Fibroblast of villous mesenchyme (primary cell): ENCODE measurements at regions not wholly inside any gene's neighbourhood (a gene's known extent, or its start where the extent isn't known, plus 50 kb on each side); places are given as distances from the start of the nearest gene placed in this dataset.
"Not testable (repeated sequence)": the region's sequence is repeated elsewhere in the genome, so short reads cannot be mapped to it uniquely, and the experiment has no call there.

Experiments used
- DNase-seq: peaks from one replicate; pipeline ENCODE4 v3.0.0-alpha.2; 2010; ENCODE audit warnings: low read depth
- H3K4me3 ChIP-seq: 2 replicates; pipeline ENCODE4 v1.5.1; 2011; ENCODE audit warnings: low read depth, mild to moderate bottlenecking, low read length
- TF ChIP-seq, protein P1 (sequence below): IDR thresholded peaks from 2 replicates; pipeline ENCODE4 v1.5.1; 2012; ENCODE audit warnings: low read depth, mild to moderate bottlenecking, low read length; ENCODE audit not compliant: insufficient read depth

GRCh38 chr3:65277798-65278197, 590.0 kb upstream of the ADAMTS9 start:
- DNase-seq: no peak
- TF ChIP-seq, protein P1, sequence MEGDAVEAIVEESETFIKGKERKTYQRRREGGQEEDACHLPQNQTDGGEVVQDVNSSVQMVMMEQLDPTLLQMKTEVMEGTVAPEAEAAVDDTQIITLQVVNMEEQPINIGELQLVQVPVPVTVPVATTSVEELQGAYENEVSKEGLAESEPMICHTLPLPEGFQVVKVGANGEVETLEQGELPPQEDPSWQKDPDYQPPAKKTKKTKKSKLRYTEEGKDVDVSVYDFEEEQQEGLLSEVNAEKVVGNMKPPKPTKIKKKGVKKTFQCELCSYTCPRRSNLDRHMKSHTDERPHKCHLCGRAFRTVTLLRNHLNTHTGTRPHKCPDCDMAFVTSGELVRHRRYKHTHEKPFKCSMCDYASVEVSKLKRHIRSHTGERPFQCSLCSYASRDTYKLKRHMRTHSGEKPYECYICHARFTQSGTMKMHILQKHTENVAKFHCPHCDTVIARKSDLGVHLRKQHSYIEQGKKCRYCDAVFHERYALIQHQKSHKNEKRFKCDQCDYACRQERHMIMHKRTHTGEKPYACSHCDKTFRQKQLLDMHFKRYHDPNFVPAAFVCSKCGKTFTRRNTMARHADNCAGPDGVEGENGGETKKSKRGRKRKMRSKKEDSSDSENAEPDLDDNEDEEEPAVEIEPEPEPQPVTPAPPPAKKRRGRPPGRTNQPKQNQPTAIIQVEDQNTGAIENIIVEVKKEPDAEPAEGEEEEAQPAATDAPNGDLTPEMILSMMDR: no peak
- H3K4me3 ChIP-seq: no peak overlapping the region

DNA sequence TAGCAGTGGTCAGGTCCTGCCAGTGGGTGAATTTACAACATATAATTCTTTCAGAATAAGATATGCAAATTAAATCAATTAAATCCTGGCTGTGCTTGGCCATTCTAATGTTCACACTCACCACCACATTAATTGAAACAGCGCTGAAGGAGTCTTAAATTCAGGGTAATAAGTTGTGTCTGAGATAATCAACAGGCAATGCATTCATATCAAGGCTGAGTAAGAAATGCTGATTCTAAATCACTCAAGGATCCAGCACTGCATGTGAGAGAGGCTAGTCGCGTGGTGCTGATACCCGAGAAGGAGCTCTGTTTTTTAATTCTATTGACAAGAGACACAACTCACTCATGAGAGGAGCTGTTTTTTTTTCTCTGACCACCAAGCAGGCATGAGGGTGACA, 588.8 kb upstream of the ADAMTS9 start:
- H3K4me3 ChIP-seq: no peak overlapping the region
- DNase-seq: no peak
- TF ChIP-seq, protein P1: no peak

DNA sequence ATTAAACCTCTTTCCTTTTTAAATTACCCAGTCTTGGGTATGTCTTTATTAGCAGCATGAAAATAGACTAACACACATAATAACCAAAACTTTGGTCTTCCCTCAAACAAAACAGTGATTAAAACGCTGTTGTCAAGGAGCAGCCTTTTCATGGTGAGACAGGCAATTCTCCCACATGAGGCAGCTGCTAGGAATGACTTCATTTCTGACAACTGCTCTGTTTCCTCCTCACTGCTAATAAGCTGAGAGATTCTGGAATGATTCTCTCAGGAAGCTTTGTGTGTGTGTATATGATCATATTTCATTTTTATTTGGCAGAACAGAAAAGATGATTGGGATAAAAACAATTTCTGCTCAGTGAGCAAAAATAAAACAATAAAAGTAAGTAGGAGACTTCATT, 580.6 kb upstream of the ADAMTS9 start:
- TF ChIP-seq, protein P1: no peak
- H3K4me3 ChIP-seq: no peak overlapping the region
- peak; percentile 3 for DNase-seq

DNA sequence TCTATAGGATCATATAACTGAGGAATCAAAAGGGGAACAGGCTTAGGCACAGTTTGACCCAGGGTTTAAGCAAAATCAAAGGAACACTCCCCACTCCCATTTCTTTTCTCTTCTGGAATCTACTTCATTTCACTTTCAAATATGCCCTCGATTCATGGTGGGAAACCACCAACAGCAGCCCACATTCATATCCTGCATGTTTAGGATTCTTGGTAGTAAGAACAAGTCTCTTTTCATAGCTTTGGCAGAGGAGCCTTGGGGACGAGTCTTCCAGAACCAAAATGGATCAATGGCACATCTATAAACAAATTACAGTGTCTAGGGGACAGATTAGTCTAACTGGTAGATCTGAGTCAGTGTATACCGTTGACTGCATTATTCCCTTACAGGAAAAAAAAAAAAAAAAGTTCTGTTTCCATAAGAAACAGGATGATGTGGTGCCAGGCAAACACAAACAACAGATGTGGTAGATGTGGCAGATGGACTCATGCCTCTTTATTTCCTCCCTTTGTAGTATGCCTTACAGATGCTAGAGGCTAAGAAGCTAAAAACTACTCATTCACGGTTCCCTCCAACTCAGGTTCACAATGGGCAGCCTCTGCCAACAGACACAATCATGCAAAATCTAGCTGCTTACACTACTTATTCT, 578.3 kb upstream of the ADAMTS9 start:
- DNase-seq: no peak
- no peak overlapping the region for H3K4me3 ChIP-seq
- TF ChIP-seq, protein P1: no peak

GRCh38 chr3:65265511-65265910, 577.7 kb upstream of the ADAMTS9 start:
- H3K4me3 ChIP-seq: no peak overlapping the region
- DNase-seq: no peak
- TF ChIP-seq, protein P1: no peak

GRCh38 chr3:65262548-65262947, 574.7 kb upstream of the ADAMTS9 start:
- H3K4me3 ChIP-seq: no peak overlapping the region
- TF ChIP-seq, protein P1: no peak
- DNase-seq: no peak

DNA sequence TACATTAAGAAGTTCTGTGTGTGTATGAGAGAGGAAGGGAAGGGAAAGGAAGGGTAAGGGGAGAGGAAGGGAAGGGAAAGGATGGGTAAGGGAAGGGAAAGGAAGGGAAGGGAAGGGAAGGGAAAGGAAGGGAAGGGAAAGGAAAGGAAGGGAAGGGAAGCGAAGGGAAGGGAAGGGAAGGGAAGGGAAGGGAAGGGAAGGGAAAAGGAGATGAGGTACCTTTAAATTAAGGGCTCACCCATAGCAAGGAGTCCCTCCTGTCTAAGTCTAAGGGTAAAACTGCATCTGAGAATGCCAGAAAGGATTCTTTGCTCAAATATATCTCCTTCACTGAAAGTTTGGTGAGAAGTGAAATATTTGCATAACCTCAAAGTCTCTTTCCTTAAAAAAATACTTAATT, 572.1 kb upstream of the ADAMTS9 start:
- DNase-seq: no peak
- no peak overlapping the region for H3K4me3 ChIP-seq
- TF ChIP-seq, protein P1: no peak

DNA sequence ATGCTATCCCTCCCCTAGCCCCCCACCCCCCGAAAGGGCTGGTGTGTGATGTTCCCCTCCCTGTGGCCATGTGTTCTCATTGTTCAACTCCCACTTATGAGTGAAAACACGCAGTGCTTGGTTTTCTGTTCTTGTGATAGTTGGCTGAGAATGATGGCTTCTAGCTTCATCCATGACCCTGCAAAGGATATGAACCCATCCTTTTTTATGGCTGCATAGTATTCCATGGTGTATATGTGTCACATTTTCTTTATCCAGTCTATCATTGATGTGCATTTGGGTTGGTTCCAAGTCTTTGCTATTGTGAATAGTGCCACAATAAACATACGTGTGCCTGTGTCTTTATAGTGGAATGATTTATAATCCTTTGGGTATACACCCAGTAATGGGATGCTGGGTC, 565.1 kb upstream of the ADAMTS9 start:
- DNase-seq: not testable (repeated sequence)

More for the DNA sequence above, 565.1 kb upstream of the ADAMTS9 start:
- not testable (repeated sequence) for H3K4me3 ChIP-seq
